T47D (cell line): ENCODE measurements at regions not wholly inside any gene's neighbourhood (a gene's known extent, or its start where the extent isn't known, plus 50 kb on each side); places are given as distances from the start of the nearest gene placed in this dataset.
A peak's percentile ranks its signal among the peaks of the same experiment; 100 is the strongest.
"Not testable (repeated sequence)": the region's sequence is repeated elsewhere in the genome, so short reads cannot be mapped to it uniquely, and the experiment has no call there.

ENCODE experiments used
- DNase-seq, 2 experiments: peaks; one replicate each; pipeline versions ENCODE4 v3.0.0 to v3.0.0-alpha.2; 2011 to 2012; ENCODE audit warnings: low read depth in 1 of 2, low spot score in 1 of 2
- JUND ChIP-seq: IDR thresholded peaks from 2 replicates; pipeline ENCODE4 v1.6.1; 2012; ENCODE audit warnings: low read depth
- in situ Hi-C: cut with HindIII; loops from 2 replicates; pipeline ENCODE4 v1.10.0; 2016; ENCODE audit warnings: low sequenced_read_pairs, low pct_unique_long_range_greater_than_20kb

- in situ Hi-C loops: no loop called here
- TF ChIP-seq JUND: no peak
Measured at GRCh38 chrX:47776292-47777006, 60.3 kb upstream of the ZNF81 start.

GRCh38 chrX:47772764-47773163 is 63.9 kb upstream of the ZNF81 start:
- DNase-seq: no peak
- TF ChIP-seq JUND: no peak
- in situ Hi-C loops: no loop called here

More at GRCh38 chrX:47776292-47777006, 60.3 kb upstream of the ZNF81 start:
- DNase-seq: no peak

- in situ Hi-C loops: no loop called here
- TF ChIP-seq JUND: no peak
- peak in 1 of 2 experiments; percentile 11 for DNase-seq
Measured at GRCh38 chrX:47771473-47771872, 65.2 kb upstream of the ZNF81 start.

GRCh38 chrX:47762826-47763225 is 73.9 kb upstream of the ZNF81 start:
- in situ Hi-C loops, DNase-seq: not testable (repeated sequence)

GRCh38 chrX:47752685-47753084 is 84.0 kb upstream of the ZNF81 start:
- no peak for DNase-seq
- no peak for TF ChIP-seq JUND
- in situ Hi-C loops: no loop called here

- TF ChIP-seq JUND: no peak
- DNase-seq: peak; percentile 4 to 67
- in situ Hi-C loops: no loop called here
Measured at GRCh38 chrX:47751670-47752069, 85.0 kb upstream of the ZNF81 start.

- no peak for TF ChIP-seq JUND
- in situ Hi-C loops: no loop called here
- DNase-seq: no peak
Measured at GRCh38 chrX:47749185-47749967, 87.3 kb upstream of the ZNF81 start.

- TF ChIP-seq JUND: no peak
- in situ Hi-C loops: no loop called here
Measured at GRCh38 chrX:47748576-47748975, 88.1 kb upstream of the ZNF81 start.

GRCh38 chrX:47746446-47746845 is 87.5 kb upstream of the UXT start:
- DNase-seq: no peak
- in situ Hi-C loops: no loop called here
- TF ChIP-seq JUND: no peak

More at GRCh38 chrX:47748576-47748975, 88.1 kb upstream of the ZNF81 start:
- no peak for DNase-seq

- no peak for TF ChIP-seq JUND
- DNase-seq: no peak
- in situ Hi-C loops: no loop called here
Measured at GRCh38 chrX:47745416-47745815, 86.4 kb upstream of the UXT start.

- DNase-seq: no peak
- TF ChIP-seq JUND: no peak
- in situ Hi-C loops: no loop called here
Measured at GRCh38 chrX:47743504-47743903, 84.5 kb upstream of the UXT start.

GRCh38 chrX:47738870-47739269 is 79.9 kb upstream of the UXT start:
- DNase-seq, in situ Hi-C loops: not testable (repeated sequence)

- no peak for DNase-seq
- no peak for TF ChIP-seq JUND
- in situ Hi-C loops: no loop called here
Measured at GRCh38 chrX:47723689-47724088, 64.7 kb upstream of the UXT start.

- TF ChIP-seq JUND: no peak
- in situ Hi-C loops: no loop called here
- no peak for DNase-seq
Measured at GRCh38 chrX:47723083-47723482, 64.1 kb upstream of the UXT start.
